K562 (cell line): ENCODE measurements at regions not wholly inside any gene's neighbourhood (a gene's known extent, or its start where the extent isn't known, plus 50 kb on each side); places are given as distances from the start of the nearest gene placed in this dataset.

Experiments used
- ATAC-seq: fragments of 200-7000 bp; cut with Tn5 transposase; 3 replicates; pipeline ENCODE4 v1.9.1; 2020; ENCODE audit warnings: moderate library complexity
- BruUV-seq: library from RNA; stranded (reverse); fragments of 400-500 nt; replicated peaks from 2 replicates; lab custom pipeline; 2021; lab: Mats Ljungman, UMichigan
- CTCF ChIA-PET: fragments of 300-600 bp; formaldehyde crosslinking; extraction: SDS; loops from one replicate; lab custom pipeline; 2021; ENCODE audit warnings: low intra/inter-chr PET ratio; lab: Yijun Ruan, JAX
- POLR2A ChIA-PET: fragments of 300-600, 350-650 bp; sonication (Branson Sonifier 250); formaldehyde crosslinking; extraction: SDS; loops from one replicate; lab custom pipeline; 2021; ENCODE audit warnings: antibody characterized with exemption, inconsistent platforms; lab: Yijun Ruan, JAX
- DNase-seq, 4 experiments: peaks; one replicate each; pipeline versions ENCODE4 v3.0.0 to v3.0.0-alpha.2; 2011 to 2018; ENCODE audit warnings: low spot score in 3 of 4, mixed read lengths in 3 of 4; ENCODE audit errors: extremely low read depth in 1 of 4
- FAIRE-seq: peaks from 2 replicates; lab custom pipeline; 2011; peaks lifted over from hg19 to GRCh38; lab: Jason Lieb, UNC
- H2AFZ ChIP-seq: 2 replicates; pipeline ENCODE4 v1.6.0; 2011; ENCODE audit warnings: low read depth, low read length, control low read depth, inconsistent platforms
- H3K27ac ChIP-seq: fragments of 200-600 bp; 3 replicates; pipeline ENCODE4 v1.8.0; 2011; ENCODE audit warnings: low read depth, mild to moderate bottlenecking, control low read depth, inconsistent platforms, low read length, moderate library complexity, mixed read lengths; ENCODE audit errors: extremely low read depth
- H3K27me3 ChIP-seq, 2 experiments: fragments of 300-600 bp in 1 of 2; 2 replicates in 1 of 2; 3 replicates in 1 of 2; pipeline versions ENCODE4 v1.6.0 to v1.8.0; 2011; ENCODE audit warnings: inconsistent platforms in 2 of 2, low read length in 2 of 2, mild to moderate bottlenecking in 1 of 2, mixed read lengths in 1 of 2, moderate library complexity in 1 of 2; ENCODE audit not compliant: control insufficient read depth in 2 of 2, insufficient read depth in 2 of 2
- H3K36me3 ChIP-seq: fragments of 300-600 bp; 3 replicates; pipeline ENCODE4 v1.8.0; 2011; ENCODE audit warnings: mild to moderate bottlenecking, low read length, inconsistent platforms; ENCODE audit not compliant: control insufficient read depth, insufficient read depth
- H3K4me1 ChIP-seq, 2 experiments: fragments of 200-600 bp in 1 of 2; replicated peaks in 1 of 2; 2 replicates in 1 of 2; 3 replicates in 1 of 2; pipeline versions ENCODE4 v1.5.1 to v1.8.0; 2011; ENCODE audit warnings: inconsistent platforms in 2 of 2, low read length in 2 of 2, mild to moderate bottlenecking in 1 of 2, mixed read lengths in 1 of 2, moderate library complexity in 1 of 2; ENCODE audit not compliant: control insufficient read depth in 2 of 2, insufficient read depth in 2 of 2
- H3K4me2 ChIP-seq: 2 replicates; pipeline ENCODE4 v1.6.1; 2011; ENCODE audit warnings: low read length, control low read depth, inconsistent platforms, mixed read lengths; ENCODE audit not compliant: insufficient read depth
- H3K4me3 ChIP-seq: fragments of 200-600 bp; sonication (generic), shearing (Covaris generic); 2 replicates; pipeline ENCODE4 v1.5.1; 2016; ENCODE audit warnings: control low read depth, inconsistent platforms
- H3K79me2 ChIP-seq: fragments of 200-600 bp; 3 replicates; pipeline ENCODE4 v1.8.0; 2011; ENCODE audit warnings: low read length, inconsistent platforms; ENCODE audit not compliant: control insufficient read depth, insufficient read depth
- H3K9ac ChIP-seq, 2 experiments: 2 replicates each; pipeline versions ENCODE4 v1.6.0 to v1.6.1; 2011; ENCODE audit warnings: low read depth in 2 of 2, low read length in 2 of 2, control low read depth in 1 of 2, inconsistent platforms in 1 of 2, mild to moderate bottlenecking in 1 of 2, mixed read lengths in 1 of 2; ENCODE audit not compliant: insufficient read depth in 1 of 2
- H3K9me1 ChIP-seq: one replicate; pipeline ENCODE4 v1.6.0; 2011; ENCODE audit warnings: inconsistent platforms, mild to moderate bottlenecking, low read length, moderate library complexity; ENCODE audit not compliant: control insufficient read depth, insufficient read depth
- H3K9me3 ChIP-seq: replicated peaks from 2 replicates; pipeline ENCODE4 v1.5.1; 2011; ENCODE audit warnings: low read depth, low read length, inconsistent platforms; ENCODE audit not compliant: control insufficient read depth, insufficient read depth
- H4K20me1 ChIP-seq: replicated peaks from 2 replicates; pipeline ENCODE4 v1.6.1; 2011; ENCODE audit warnings: low read length, inconsistent platforms, mixed read lengths; ENCODE audit not compliant: control insufficient read depth, insufficient read depth
- GTF3C2 ChIP-seq: IDR thresholded peaks from 3 replicates; pipeline ENCODE4 v1.6.1; 2011; ENCODE audit warnings: borderline replicate concordance, mild to moderate bottlenecking, moderate library complexity; ENCODE audit not compliant: insufficient read length; ENCODE audit errors: extremely low read depth
- JUNB ChIP-seq: fragments of 450-650 bp; formaldehyde crosslinking; conservative IDR thresholded peaks from 2 replicates; pipeline ENCODE4 v1.4.0; 2020; ENCODE audit warnings: mild to moderate bottlenecking
- KAT7 ChIP-seq: sonication (generic); formaldehyde crosslinking; IDR thresholded peaks from 2 replicates; pipeline ENCODE4 v1.8.0; 2022; ENCODE audit warnings: missing genetic modification reagents, mild to moderate bottlenecking, borderline replicate concordance
- KDM4B ChIP-seq, 2 experiments: fragments of 450-650 bp in 1 of 2; sonication (generic) in 1 of 2; IDR thresholded peaks; 2 replicates each; pipeline ENCODE4 v1.6.1; 2016 to 2017; ENCODE audit warnings: borderline replicate concordance in 2 of 2, antibody characterized with exemption in 1 of 2, low read depth in 1 of 2, mild to moderate bottlenecking in 1 of 2
- MAFK ChIP-seq: IDR thresholded peaks from 2 replicates; pipeline ENCODE4 v1.6.1; 2011; ENCODE audit warnings: low read length, improper control_type of control experiment
- NCOA6 ChIP-seq: fragments of 450-650 bp; IDR thresholded peaks from 2 replicates; pipeline ENCODE4 v1.6.1; 2017; ENCODE audit warnings: mild to moderate bottlenecking
- PML ChIP-seq: IDR thresholded peaks from 2 replicates; pipeline ENCODE4 v1.6.1; 2012; ENCODE audit warnings: low read length, inconsistent platforms
- POLR2A ChIP-seq: fragments of 450-650 bp; conservative IDR thresholded peaks from 2 replicates; pipeline ENCODE4 v1.6.1; 2016
- POLR3G ChIP-seq: IDR thresholded peaks from 2 replicates; pipeline ENCODE4 v1.6.1; 2011; ENCODE audit not compliant: insufficient read length, insufficient replicate concordance; ENCODE audit errors: extremely low read depth
- PTRF ChIP-seq: fragments of 450-650 bp; IDR thresholded peaks from 2 replicates; pipeline ENCODE4 v1.6.1; 2016; ENCODE audit warnings: mild to moderate bottlenecking, missing genetic modification characterization, missing compliant biosample characterization
- PTTG1 ChIP-seq: fragments of 450-650 bp; IDR thresholded peaks from 2 replicates; pipeline ENCODE4 v1.6.1; 2016; ENCODE audit warnings: low read depth, mild to moderate bottlenecking, missing genetic modification characterization, missing compliant biosample characterization
- RNF2 ChIP-seq: sonication (generic); IDR thresholded peaks from 2 replicates; pipeline ENCODE4 v1.6.1; 2016
- STAT5A ChIP-seq: IDR thresholded peaks from 2 replicates; pipeline ENCODE4 v1.6.1; 2012; ENCODE audit warnings: low read length, inconsistent platforms, borderline replicate concordance
- ZNF175 ChIP-seq: fragments of 200-800 bp; sonication (Bioruptor generic); IDR thresholded peaks from 2 replicates; pipeline ENCODE4 v1.6.1; 2016; ENCODE audit warnings: low read depth, mild to moderate bottlenecking, missing genetic modification characterization, missing compliant biosample characterization
- ZNF184 ChIP-seq: sonication (generic); formaldehyde crosslinking; IDR thresholded peaks from 2 replicates; pipeline ENCODE4 v1.5.0; 2020; ENCODE audit warnings: missing genetic modification reagents
- ZNF699 ChIP-seq: fragments of 250-450 bp; sonication (Bioruptor Pico); IDR thresholded peaks from 2 replicates; pipeline ENCODE4 v1.8.0; 2021; ENCODE audit warnings: mild to moderate bottlenecking, moderate library complexity; ENCODE audit not compliant: insufficient replicate concordance
- WGBS: fragments of 100-300 bp; shearing (Covaris generic); methylation state at CpG from one replicate; pipeline ENCODE4 v1.1.6; 2016; ENCODE audit warnings: low coverage, mixed read lengths; ENCODE audit not compliant: insufficient coverage; ENCODE audit errors: missing lambda C conversion rate; 5-methylcytosine and 5-hydroxymethylcytosine counted together
- in situ Hi-C: fragments of 300-500 bp; cut with MboI; formaldehyde crosslinking; loops from 4 replicates; pipeline ENCODE4 v1.15.0; 2018; ENCODE audit warnings: inconsistent platforms, mixed read lengths
- intact Hi-C: fragments of 100-400 bp; cut with micrococcal nuclease; formaldehyde crosslinking; loops from 2 replicates; pipeline ENCODE4 v1.14.2; 2022

DNA sequence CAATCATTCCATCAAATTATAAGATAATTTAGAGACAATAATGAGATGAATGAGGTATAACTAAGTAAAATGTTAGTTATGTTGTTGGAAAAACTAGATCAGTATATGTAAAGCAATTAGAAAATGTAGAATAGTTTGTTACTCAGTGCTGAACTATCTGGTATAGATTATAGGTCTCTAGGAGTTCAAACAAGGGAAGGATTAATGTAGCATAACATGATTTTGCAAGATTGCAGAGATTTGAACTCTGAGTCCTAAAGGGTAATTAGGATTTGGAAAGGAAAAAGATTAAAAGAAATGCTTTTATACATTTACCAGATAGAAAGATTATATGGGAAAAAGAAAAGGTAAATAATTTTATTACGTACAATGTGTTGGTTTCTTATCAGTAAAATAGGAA, 246.3 kb downstream of the KCNC2 start:
- H3K9ac ChIP-seq = no peak overlapping the region
- in situ Hi-C loops (no loop called here), intact Hi-C loops (no loop called here)
- H3K79me2 ChIP-seq = no peaks in the 10 kb centered on the region
- H3K4me2 ChIP-seq = no peak overlapping the region
- FAIRE-seq (no peak), ATAC-seq (no peak), DNase-seq (no peak)
- H3K4me3 ChIP-seq = no peak overlapping the region
- no peaks in the 10 kb centered on the region for H3K9me1 ChIP-seq
- TF ChIP-seq RNF2 = no peak
- TF ChIP-seq GTF3C2 = no peak
- no peak for TF ChIP-seq KDM4B (IDR thresholded peaks at IDR 0.05; ENCODE audit: borderline replicate concordance in 2 of 2, low read depth in 1 of 2)
- TF ChIP-seq POLR3G = no peak
- no peak for TF ChIP-seq ZNF699
- no peak for TF ChIP-seq MAFK
- TF ChIP-seq KAT7 (CRISPR knock-in tag) = no peak
- no peak for TF ChIP-seq JUNB
- no peak for TF ChIP-seq POLR2A
- no peak for TF ChIP-seq PTTG1 (tag)
- no peak for TF ChIP-seq PML
- TF ChIP-seq ZNF175 (CRISPR knock-in tag) = no peak
- TF ChIP-seq ZNF184 (CRISPR knock-in tag) = no peak
- TF ChIP-seq NCOA6 = no peak
- no peak for TF ChIP-seq PTRF (tag)
- no peak for TF ChIP-seq STAT5A
- H3K27me3 ChIP-seq = no peaks in the 10 kb centered on the region
- no peak overlapping the region for H3K27ac ChIP-seq
- no peaks in the 10 kb centered on the region for H4K20me1 ChIP-seq
- no peaks in the 10 kb centered on the region for H3K9me3 ChIP-seq
- H3K36me3 ChIP-seq = no peaks in the 10 kb centered on the region
- WGBS = 13% methylated on average over 1 of the region's 1 CpG
- H2AFZ ChIP-seq = no peak overlapping the region
- ChIA-PET CTCF (no interaction called here), POLR2A (no interaction called here)
- no TSS peak for BruUV-seq
- no peaks in the 10 kb centered on the region for H3K4me1 ChIP-seq
